SK-N-SH (cell line): ENCODE measurements at regions not wholly inside any gene's neighbourhood (a gene's known extent, or its start where the extent isn't known, plus 50 kb on each side); places are given as distances from the start of the nearest gene placed in this dataset.

Experiments
- CTCF ChIA-PET: fragments of 300-600, 350-600 bp; formaldehyde crosslinking; extraction: SDS; loops from one replicate; lab custom pipeline; 2021; lab: Yijun Ruan, JAX
- POLR2A ChIA-PET: fragments of 350-600 bp; sonication (Branson Sonifier 250); formaldehyde crosslinking; extraction: SDS; loops from one replicate; lab custom pipeline; 2020; ENCODE audit warnings: antibody characterized with exemption, inconsistent platforms; lab: Yijun Ruan, JAX
- DNase-seq: peaks from one replicate; pipeline ENCODE4 v3.0.0; 2012
- H2AFZ ChIP-seq: fragments of 200-600 bp; sonication (generic); 2 replicates; pipeline ENCODE4 v1.8.1; 2016; ENCODE audit warnings: antibody characterized with exemption, mild to moderate bottlenecking, low read depth
- H3F3A ChIP-seq: fragments of 200-600 bp; sonication (generic); replicated peaks from 2 replicates; pipeline ENCODE3; 2016; ENCODE audit warnings: antibody characterized with exemption, mild to moderate bottlenecking; ENCODE audit not compliant: insufficient read depth
- H3K27ac ChIP-seq, 2 experiments: fragments of 200-500 bp in 1 of 2; fragments of 200-600 bp in 1 of 2; sonication (Bioruptor generic) in 1 of 2; sonication (generic), shearing (Covaris generic) in 1 of 2; 2 replicates each; pipeline versions ENCODE4 v1.5.1 to v1.6.1; 2014 to 2016; ENCODE audit warnings: low read depth in 2 of 2, inconsistent platforms in 1 of 2, low read length in 1 of 2, mild to moderate bottlenecking in 1 of 2, mixed read lengths in 1 of 2
- H3K27me3 ChIP-seq: fragments of 200-600 bp; sonication (generic), shearing (Covaris generic); 2 replicates; pipeline ENCODE4 v1.6.1; 2016; ENCODE audit warnings: mixed run types; ENCODE audit not compliant: insufficient read depth
- H3K36me3 ChIP-seq, 2 experiments: fragments of 200-500 bp in 1 of 2; fragments of 200-600 bp in 1 of 2; sonication (Bioruptor generic) in 1 of 2; sonication (generic) in 1 of 2; replicated peaks in 1 of 2; 2 replicates each; pipeline versions ENCODE3 to v1.5.1; 2014 to 2016; ENCODE audit warnings: low read length in 1 of 2, mild to moderate bottlenecking in 1 of 2; ENCODE audit not compliant: insufficient read depth in 2 of 2, control insufficient read depth in 1 of 2
- H3K4me1 ChIP-seq, 2 experiments: fragments of 200-500 bp in 1 of 2; fragments of 200-600 bp in 1 of 2; sonication (Bioruptor generic) in 1 of 2; sonication (generic), shearing (Covaris generic) in 1 of 2; 2 replicates each; pipeline versions ENCODE4 v1.5.1 to v1.6.1; 2014 to 2016; ENCODE audit warnings: low read depth in 1 of 2, low read length in 1 of 2, mixed run types in 1 of 2; ENCODE audit not compliant: insufficient read depth in 2 of 2, control insufficient read depth in 1 of 2
- H3K4me2 ChIP-seq: fragments of 200-600 bp; sonication (generic), shearing (Covaris generic); 2 replicates; pipeline ENCODE4 v1.6.1; 2017; ENCODE audit warnings: mixed run types
- H3K4me3 ChIP-seq, 2 experiments: fragments of 200-500 bp in 1 of 2; fragments of 200-600 bp in 1 of 2; sonication (Bioruptor generic) in 1 of 2; sonication (generic), shearing (Covaris generic) in 1 of 2; 2 replicates each; pipeline versions ENCODE4 v1.5.1 to v1.8.1; 2014 to 2016; ENCODE audit warnings: low read depth in 2 of 2, inconsistent platforms in 1 of 2, low read length in 1 of 2, mild to moderate bottlenecking in 1 of 2, mixed read lengths in 1 of 2, moderate library complexity in 1 of 2
- H3K79me2 ChIP-seq: fragments of 200-600 bp; sonication (generic); 2 replicates; pipeline ENCODE4 v1.8.1; 2017; ENCODE audit warnings: mild to moderate bottlenecking; ENCODE audit not compliant: insufficient read depth
- H3K9ac ChIP-seq: fragments of 200-600 bp; sonication (generic); 2 replicates; pipeline ENCODE4 v1.6.1; 2017; ENCODE audit warnings: mixed run types
- H3K9me2 ChIP-seq: fragments of 200-600 bp; sonication (generic); 2 replicates; pipeline ENCODE4 v1.6.1; 2017; ENCODE audit warnings: mixed run types
- H3K9me3 ChIP-seq: fragments of 200-600 bp; sonication (generic); 2 replicates; pipeline ENCODE4 v1.6.1; 2017; ENCODE audit warnings: mixed run types, mild to moderate bottlenecking, moderate library complexity
- H4K20me1 ChIP-seq: fragments of 200-600 bp; sonication (generic); 2 replicates; pipeline ENCODE4 v1.6.1; 2017; ENCODE audit warnings: mild to moderate bottlenecking, mixed run types; ENCODE audit not compliant: insufficient read depth
- CHD2 ChIP-seq: fragments of 150-350 bp; IDR thresholded peaks from 2 replicates; pipeline ENCODE4 v1.6.1; 2018; ENCODE audit warnings: low read length; ENCODE audit not compliant: partially characterized antibody
- ELF1 ChIP-seq: IDR thresholded peaks from 2 replicates; pipeline ENCODE4 v1.4.0; 2012
- EZH2phosphoT487 ChIP-seq: fragments of 200-600 bp; sonication (generic); IDR thresholded peaks from 2 replicates; pipeline ENCODE4 v1.6.1; 2017; ENCODE audit warnings: low read depth, mixed run types, mild to moderate bottlenecking, antibody characterized with exemption, moderate library complexity, borderline replicate concordance
- FOSL2 ChIP-seq: IDR thresholded peaks from 2 replicates; pipeline ENCODE4 v1.4.0; 2012; ENCODE audit warnings: low read depth, mild to moderate bottlenecking, moderate library complexity, borderline replicate concordance
- FOXM1 ChIP-seq: IDR thresholded peaks from 2 replicates; pipeline ENCODE4 v1.4.0; 2012; ENCODE audit warnings: low read depth, mild to moderate bottlenecking
- GABPA ChIP-seq: IDR thresholded peaks from 2 replicates; pipeline ENCODE4 v1.4.0; 2012; ENCODE audit warnings: low read depth, mild to moderate bottlenecking
- MEF2A ChIP-seq: IDR thresholded peaks from 2 replicates; pipeline ENCODE4 v1.4.0; 2012; ENCODE audit warnings: low read depth, borderline replicate concordance
- MXI1 ChIP-seq: IDR thresholded peaks from 2 replicates; pipeline ENCODE4 v1.6.1; 2012; ENCODE audit warnings: mild to moderate bottlenecking, low read depth, low read length, improper control_type of control experiment
- POLR2AphosphoS5 ChIP-seq: IDR thresholded peaks from 2 replicates; pipeline ENCODE4 v1.6.1; 2012; ENCODE audit warnings: low read depth, low read length
- RAD21 ChIP-seq: IDR thresholded peaks from 2 replicates; pipeline ENCODE4 v1.6.1; 2012; ENCODE audit warnings: mild to moderate bottlenecking, low read length
- RFX5 ChIP-seq: IDR thresholded peaks from 2 replicates; pipeline ENCODE4 v1.6.1; 2012; ENCODE audit warnings: mild to moderate bottlenecking, improper control_type of control experiment, low read length
- RXRA ChIP-seq: IDR thresholded peaks from 2 replicates; pipeline ENCODE4 v1.4.0; 2012; ENCODE audit warnings: low read depth, mild to moderate bottlenecking, borderline replicate concordance
- SIN3A ChIP-seq: IDR thresholded peaks from 2 replicates; pipeline ENCODE4 v1.6.1; 2012; ENCODE audit warnings: low read depth, mild to moderate bottlenecking, low read length, moderate library complexity, borderline replicate concordance
- SMC3 ChIP-seq: IDR thresholded peaks from 2 replicates; pipeline ENCODE4 v1.6.1; 2012; ENCODE audit warnings: low read depth, low read length, improper control_type of control experiment
- TEAD4 ChIP-seq: IDR thresholded peaks from 2 replicates; pipeline ENCODE4 v1.4.0; 2012; ENCODE audit warnings: mild to moderate bottlenecking, borderline replicate concordance; ENCODE audit not compliant: insufficient read depth
- YY1 ChIP-seq: IDR thresholded peaks from 2 replicates; pipeline ENCODE4 v1.4.0; 2012; ENCODE audit warnings: low read depth, mild to moderate bottlenecking
- WGBS: methylation state at CpG from one replicate; pipeline ENCODE4 v1.1.6; 2017; ENCODE audit warnings: low lambda C conversion rate; 5-methylcytosine and 5-hydroxymethylcytosine counted together
- TF ChIP-seq, protein P1 (sequence below): IDR thresholded peaks from 2 replicates; pipeline ENCODE4; 2012
- TF ChIP-seq, protein P2 (sequence below): IDR thresholded peaks from 2 replicates; pipeline ENCODE4 v1.4.0; 2012; ENCODE audit warnings: low read depth, borderline replicate concordance
- TF ChIP-seq, protein P3 (sequence below): fragments of 150-350 bp; IDR thresholded peaks from 2 replicates; pipeline ENCODE4 v1.6.1; 2016; ENCODE audit warnings: mild to moderate bottlenecking, low read depth, low read length
- TF ChIP-seq, protein P4 (sequence below): IDR thresholded peaks from 2 replicates; pipeline ENCODE4 v1.4.0; 2012; ENCODE audit warnings: low read depth, borderline replicate concordance

DNA sequence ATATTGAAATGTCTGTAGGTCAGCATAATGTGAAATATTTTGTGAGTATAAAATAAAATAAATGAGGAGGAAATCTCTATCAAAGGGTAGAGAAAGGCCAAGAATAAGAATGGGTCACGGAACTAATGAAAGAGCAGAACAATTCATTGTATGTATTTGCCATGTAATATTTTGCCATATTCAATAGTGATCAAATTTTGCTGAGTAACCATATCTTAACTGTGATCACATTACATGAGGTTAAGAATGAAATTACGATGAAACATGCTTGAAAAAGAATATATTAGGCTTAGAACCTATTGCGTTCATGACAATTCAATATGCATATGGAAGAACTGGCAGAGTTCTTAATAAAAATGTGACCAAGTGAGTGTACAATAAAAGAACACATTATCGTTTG is 437.2 kb upstream of the NRXN1 start:
- H3K9me2 ChIP-seq = no peaks in the 10 kb centered on the region
- H3K4me3 ChIP-seq = no peak overlapping the region
- H3K9ac ChIP-seq = no peak overlapping the region
- no peaks in the 10 kb centered on the region for H3K27me3 ChIP-seq
- H3K27ac ChIP-seq = no peak overlapping the region
- H3K4me1 ChIP-seq = no peaks in the 10 kb centered on the region
- H3K4me2 ChIP-seq = no peak overlapping the region
- no peak for DNase-seq
- no peak for TF ChIP-seq EZH2phosphoT487
- no peak for TF ChIP-seq POLR2AphosphoS5
- TF ChIP-seq RFX5 = no peak
- TF ChIP-seq FOSL2 = no peak
- TF ChIP-seq SIN3A = no peak
- TF ChIP-seq RXRA = no peak
- H2AFZ ChIP-seq = no peak overlapping the region
- CTCF ChIA-PET = no interaction called here
- H3F3A ChIP-seq = no peaks in the 10 kb centered on the region
- no peaks in the 10 kb centered on the region for H3K79me2 ChIP-seq
- POLR2A ChIA-PET = no interaction called here
- 41% methylated on average over 4 of the region's 4 CpGs for WGBS
- H3K36me3 ChIP-seq = no peaks in the 10 kb centered on the region
- H3K9me3 ChIP-seq = no peaks in the 10 kb centered on the region
- no peaks in the 10 kb centered on the region for H4K20me1 ChIP-seq

DNA sequence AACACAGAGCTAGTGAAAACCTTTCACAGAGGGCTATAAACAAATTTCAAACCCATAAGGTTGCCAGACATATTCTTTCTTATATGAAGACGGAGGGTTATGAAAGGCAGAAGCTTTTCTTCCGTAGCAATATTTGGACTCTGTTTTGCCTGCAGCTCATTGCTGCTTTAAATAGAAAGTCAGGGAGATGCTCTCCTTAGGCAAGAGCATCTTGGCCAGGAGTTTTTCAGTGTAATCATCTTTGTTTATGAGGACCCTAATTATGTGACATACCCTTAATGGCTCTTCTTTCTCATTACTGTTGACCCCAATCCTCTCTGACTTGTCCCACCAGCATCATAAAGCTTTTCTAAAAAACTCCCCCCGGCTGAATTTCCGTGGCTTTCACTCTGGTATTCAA is 433.4 kb upstream of the NRXN1 start:
- H3K9ac ChIP-seq = no peak overlapping the region

More for the DNA sequence above, 433.4 kb upstream of the NRXN1 start:
- TF ChIP-seq TEAD4 = no peak
- no peak for TF ChIP-seq GABPA
- no peak for TF ChIP-seq FOXM1
- TF ChIP-seq, protein P1, sequence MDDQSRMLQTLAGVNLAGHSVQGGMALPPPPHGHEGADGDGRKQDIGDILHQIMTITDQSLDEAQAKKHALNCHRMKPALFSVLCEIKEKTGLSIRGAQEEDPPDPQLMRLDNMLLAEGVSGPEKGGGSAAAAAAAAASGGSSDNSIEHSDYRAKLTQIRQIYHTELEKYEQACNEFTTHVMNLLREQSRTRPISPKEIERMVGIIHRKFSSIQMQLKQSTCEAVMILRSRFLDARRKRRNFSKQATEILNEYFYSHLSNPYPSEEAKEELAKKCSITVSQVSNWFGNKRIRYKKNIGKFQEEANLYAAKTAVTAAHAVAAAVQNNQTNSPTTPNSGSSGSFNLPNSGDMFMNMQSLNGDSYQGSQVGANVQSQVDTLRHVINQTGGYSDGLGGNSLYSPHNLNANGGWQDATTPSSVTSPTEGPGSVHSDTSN = no peak
- TF ChIP-seq, protein P2, sequence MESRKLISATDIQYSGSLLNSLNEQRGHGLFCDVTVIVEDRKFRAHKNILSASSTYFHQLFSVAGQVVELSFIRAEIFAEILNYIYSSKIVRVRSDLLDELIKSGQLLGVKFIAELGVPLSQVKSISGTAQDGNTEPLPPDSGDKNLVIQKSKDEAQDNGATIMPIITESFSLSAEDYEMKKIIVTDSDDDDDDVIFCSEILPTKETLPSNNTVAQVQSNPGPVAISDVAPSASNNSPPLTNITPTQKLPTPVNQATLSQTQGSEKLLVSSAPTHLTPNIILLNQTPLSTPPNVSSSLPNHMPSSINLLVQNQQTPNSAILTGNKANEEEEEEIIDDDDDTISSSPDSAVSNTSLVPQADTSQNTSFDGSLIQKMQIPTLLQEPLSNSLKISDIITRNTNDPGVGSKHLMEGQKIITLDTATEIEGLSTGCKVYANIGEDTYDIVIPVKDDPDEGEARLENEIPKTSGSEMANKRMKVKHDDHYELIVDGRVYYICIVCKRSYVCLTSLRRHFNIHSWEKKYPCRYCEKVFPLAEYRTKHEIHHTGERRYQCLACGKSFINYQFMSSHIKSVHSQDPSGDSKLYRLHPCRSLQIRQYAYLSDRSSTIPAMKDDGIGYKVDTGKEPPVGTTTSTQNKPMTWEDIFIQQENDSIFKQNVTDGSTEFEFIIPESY = no peak
- TF ChIP-seq, protein P3, sequence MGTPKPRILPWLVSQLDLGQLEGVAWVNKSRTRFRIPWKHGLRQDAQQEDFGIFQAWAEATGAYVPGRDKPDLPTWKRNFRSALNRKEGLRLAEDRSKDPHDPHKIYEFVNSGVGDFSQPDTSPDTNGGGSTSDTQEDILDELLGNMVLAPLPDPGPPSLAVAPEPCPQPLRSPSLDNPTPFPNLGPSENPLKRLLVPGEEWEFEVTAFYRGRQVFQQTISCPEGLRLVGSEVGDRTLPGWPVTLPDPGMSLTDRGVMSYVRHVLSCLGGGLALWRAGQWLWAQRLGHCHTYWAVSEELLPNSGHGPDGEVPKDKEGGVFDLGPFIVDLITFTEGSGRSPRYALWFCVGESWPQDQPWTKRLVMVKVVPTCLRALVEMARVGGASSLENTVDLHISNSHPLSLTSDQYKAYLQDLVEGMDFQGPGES = no peak
- no peak for TF ChIP-seq MXI1
- TF ChIP-seq YY1 = no peak
- no peak for TF ChIP-seq CHD2
- TF ChIP-seq SMC3 = no peak
- no peak for TF ChIP-seq ELF1
- TF ChIP-seq, protein P4, sequence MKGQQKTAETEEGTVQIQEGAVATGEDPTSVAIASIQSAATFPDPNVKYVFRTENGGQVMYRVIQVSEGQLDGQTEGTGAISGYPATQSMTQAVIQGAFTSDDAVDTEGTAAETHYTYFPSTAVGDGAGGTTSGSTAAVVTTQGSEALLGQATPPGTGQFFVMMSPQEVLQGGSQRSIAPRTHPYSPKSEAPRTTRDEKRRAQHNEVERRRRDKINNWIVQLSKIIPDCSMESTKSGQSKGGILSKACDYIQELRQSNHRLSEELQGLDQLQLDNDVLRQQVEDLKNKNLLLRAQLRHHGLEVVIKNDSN = no peak
- no peak for TF ChIP-seq EZH2phosphoT487
- no peak for TF ChIP-seq MEF2A
- no peak for TF ChIP-seq RXRA
- no peak for TF ChIP-seq RAD21
- Histone ChIP-seq H3K4me1 (no peaks in the 10 kb centered on the region), H3K27me3 (no peaks in the 10 kb centered on the region), H3K4me3 (no peak overlapping the region), H3K27ac (no peak overlapping the region), H3K9me3 (no peaks in the 10 kb centered on the region), H3K79me2 (no peaks in the 10 kb centered on the region), H4K20me1 (no peaks in the 10 kb centered on the region), H3K9me2 (no peaks in the 10 kb centered on the region), H2AFZ (no peak overlapping the region), H3K4me2 (no peak overlapping the region), H3K36me3 (no peaks in the 10 kb centered on the region), H3F3A (no peaks in the 10 kb centered on the region)
- WGBS = 26% methylated on average over 4 of the region's 4 CpGs
- DNase-seq = no peak
- CTCF ChIA-PET = interaction anchor here (1.0 to 1.9 kb wide), 2 partner anchors 13 to 508 kb away, joined by 3 to 6 read pairs; no protein-coding TSS in a partner anchor
- POLR2A ChIA-PET = no interaction called here
